Endodermal cell (in vitro differentiated cells): ENCODE measurements at regions not wholly inside any gene's neighbourhood (a gene's known extent, or its start where the extent isn't known, plus 50 kb on each side); places are given as distances from the start of the nearest gene placed in this dataset.

Experiments used
- DNase-seq: peaks from one replicate; pipeline ENCODE4 v3.0.0-alpha.2; 2017
- H3K27ac ChIP-seq: 2 replicates; pipeline ENCODE4 v1.5.1; 2013; ENCODE audit warnings: mild to moderate bottlenecking, low read depth, low read length, moderate library complexity
- H3K27me3 ChIP-seq: 2 replicates; pipeline ENCODE4 v1.6.1; 2013; ENCODE audit warnings: mild to moderate bottlenecking, low read length, moderate library complexity; ENCODE audit not compliant: insufficient read depth, control insufficient read depth, poor library complexity, severe bottlenecking
- H3K36me3 ChIP-seq: 2 replicates; pipeline ENCODE4 v1.7.0; 2013; ENCODE audit warnings: mild to moderate bottlenecking, low read length, moderate library complexity; ENCODE audit not compliant: control insufficient read depth, insufficient read depth
- H3K4me1 ChIP-seq: one replicate; pipeline ENCODE4 v1.7.0; 2013; ENCODE audit warnings: low read length; ENCODE audit not compliant: control insufficient read depth, insufficient read depth
- H3K4me3 ChIP-seq: 2 replicates; pipeline ENCODE4 v1.5.1; 2013; ENCODE audit warnings: mild to moderate bottlenecking, low read length, moderate library complexity
- H3K9ac ChIP-seq: 2 replicates; pipeline ENCODE4 v1.6.1; 2013; ENCODE audit warnings: mild to moderate bottlenecking, low read length, moderate library complexity; ENCODE audit not compliant: poor library complexity, severe bottlenecking; ENCODE audit errors: extremely low read depth
- H3K9me3 ChIP-seq: 2 replicates; pipeline ENCODE4 v1.6.1; 2013; ENCODE audit warnings: mild to moderate bottlenecking, low read length, moderate library complexity; ENCODE audit not compliant: control insufficient read depth
- H3K27ac Mint-ChIP-seq: 2 replicates; pipeline ENCODE4 v1.8.0; 2020; ENCODE audit warnings: mixed read lengths
- H3K27me3 Mint-ChIP-seq: 2 replicates; pipeline ENCODE4 v1.8.0; 2021; ENCODE audit warnings: mild to moderate bottlenecking, mixed read lengths; ENCODE audit not compliant: insufficient read depth
- H3K36me3 Mint-ChIP-seq: 2 replicates; pipeline ENCODE4 v1.8.0; 2020; ENCODE audit warnings: low read depth, mixed read lengths
- H3K4me1 Mint-ChIP-seq: 2 replicates; pipeline ENCODE4 v1.8.0; 2020; ENCODE audit warnings: mixed read lengths
- H3K4me3 Mint-ChIP-seq: 2 replicates; pipeline ENCODE4 v1.8.0; 2020; ENCODE audit warnings: mild to moderate bottlenecking, moderate library complexity, mixed read lengths
- H3K9me3 Mint-ChIP-seq: 2 replicates; pipeline ENCODE4 v1.8.0; 2020; ENCODE audit warnings: mild to moderate bottlenecking, mixed read lengths
- CTCF ChIP-seq: fragments of 200-600 bp; sonication (generic); conservative IDR thresholded peaks from 2 replicates; pipeline ENCODE4 v1.5.0; 2021; ENCODE audit warnings: antibody characterized with exemption, mild to moderate bottlenecking
- WGBS, 2 experiments: methylation state at CpG; one replicate each; pipeline versions ENCODE4 v1.1.5 to v1.1.7; 2013; ENCODE audit warnings: missing lambda C conversion rate in 2 of 2, mixed read lengths in 1 of 2; ENCODE audit not compliant: insufficient coverage in 1 of 2, insufficient read length in 1 of 2; 5-methylcytosine and 5-hydroxymethylcytosine counted together

- Mint-ChIP-seq H3K27me3 (peaks cover 2% of the 10 kb centered on the region), H3K9me3 (no peaks in the 10 kb centered on the region), H3K4me1 (peaks cover 33% of the 10 kb centered on the region), H3K27ac (no peak overlapping the region), H3K4me3 (no peak overlapping the region), H3K36me3 (no peaks in the 10 kb centered on the region)
- H3K4me1 ChIP-seq, result peaks cover 11% of the 10 kb centered on the region
- H3K9ac ChIP-seq, result no peak overlapping the region
- no peak for DNase-seq
- H3K27ac ChIP-seq, result peak overlapping the region; percentile 80
- H3K27me3 ChIP-seq, result no peaks in the 10 kb centered on the region
- H3K36me3 ChIP-seq, result no peaks in the 10 kb centered on the region
- no peak for TF ChIP-seq CTCF
- H3K4me3 ChIP-seq, result no peak overlapping the region
- 60 to 91% methylated on average over 1 to 2 of the region's 2 CpGs for WGBS, 2 experiments
- H3K9me3 ChIP-seq, result no peaks in the 10 kb centered on the region
These were observed 208.0 kb downstream of the NOVA1 start for GRCh38 chr14:26389646-26390508.

- no peaks in the 10 kb centered on the region for H3K27me3 Mint-ChIP-seq
- Histone ChIP-seq H3K9me3 (no peaks in the 10 kb centered on the region), H3K27ac (no peak overlapping the region), H3K27me3 (no peaks in the 10 kb centered on the region), H3K4me1 (peaks cover 4% of the 10 kb centered on the region), H3K36me3 (no peaks in the 10 kb centered on the region), H3K4me3 (no peak overlapping the region), H3K9ac (no peak overlapping the region)
- no peak overlapping the region for H3K27ac Mint-ChIP-seq
- no peak overlapping the region for H3K4me3 Mint-ChIP-seq
- TF ChIP-seq CTCF, result no peak
- H3K4me1 Mint-ChIP-seq, result peaks cover 3% of the 10 kb centered on the region
- peaks cover 8% of the 10 kb centered on the region for H3K9me3 Mint-ChIP-seq
- 93 to 100% methylated on average over 1 to 3 of the region's 3 CpGs for WGBS, 2 experiments
- DNase-seq, result no peak
- no peaks in the 10 kb centered on the region for H3K36me3 Mint-ChIP-seq
These were observed 212.5 kb downstream of the NOVA1 start for GRCh38 chr14:26385310-26385709.

- Mint-ChIP-seq H3K27me3 (no peaks in the 10 kb centered on the region), H3K9me3 (peaks cover 26% of the 10 kb centered on the region), H3K4me3 (no peak overlapping the region), H3K27ac (no peak overlapping the region), H3K4me1 (peaks cover 7% of the 10 kb centered on the region), H3K36me3 (no peaks in the 10 kb centered on the region)
- Histone ChIP-seq H3K27ac (no peak overlapping the region), H3K9me3 (peaks cover 13% of the 10 kb centered on the region), H3K4me3 (peak overlapping the region; percentile 26), H3K9ac (no peak overlapping the region), H3K27me3 (no peaks in the 10 kb centered on the region), H3K4me1 (no peaks in the 10 kb centered on the region), H3K36me3 (no peaks in the 10 kb centered on the region)
- 86 to 97% methylated on average over 5 to 6 of the region's 6 CpGs for WGBS, 2 experiments
- no peak for DNase-seq
- TF ChIP-seq CTCF, result no peak
These were observed 214.7 kb downstream of the NOVA1 start for GRCh38 chr14:26382901-26383685.
